AG09309 (cell line): ENCODE measurements at regions not wholly inside any gene's neighbourhood (a gene's known extent, or its start where the extent isn't known, plus 50 kb on each side); places are given as distances from the start of the nearest gene placed in this dataset.
"Not testable (repeated sequence)": the region's sequence is repeated elsewhere in the genome, so short reads cannot be mapped to it uniquely, and the experiment has no call there.

ENCODE experiments used
- DNase-seq: peaks from one replicate; pipeline ENCODE4 v3.0.0-alpha.2; 2010; ENCODE audit warnings: low read depth
- H3K4me3 ChIP-seq: 2 replicates; pipeline ENCODE4 v1.5.1; 2011; ENCODE audit warnings: mild to moderate bottlenecking, low read depth, low read length, moderate library complexity; ENCODE audit not compliant: control insufficient read depth
- CTCF ChIP-seq: IDR thresholded peaks from 2 replicates; pipeline ENCODE4 v1.5.1; 2011; ENCODE audit warnings: mild to moderate bottlenecking, low read depth, low read length, inconsistent platforms; ENCODE audit not compliant: insufficient read depth, control insufficient read depth; ENCODE audit errors: missing control alignments

GRCh38 chr6:159521962-159522361 is 171.1 kb downstream of the SOD2 start:
- no peak for TF ChIP-seq CTCF
- no peak for DNase-seq
- no peak overlapping the region for H3K4me3 ChIP-seq

GRCh38 chr6:159520002-159520401 is 173.0 kb downstream of the SOD2 start:
- no peak for DNase-seq
- TF ChIP-seq CTCF = no peak
- H3K4me3 ChIP-seq = no peak overlapping the region

- DNase-seq, H3K4me3 ChIP-seq: not testable (repeated sequence)
These were observed 177.2 kb downstream of the SOD2 start for GRCh38 chr6:159515811-159516210.

- no peak for DNase-seq
- H3K4me3 ChIP-seq = no peak overlapping the region
- TF ChIP-seq CTCF = no peak
These were observed 179.1 kb downstream of the SOD2 start for GRCh38 chr6:159513914-159514313.

- TF ChIP-seq CTCF = no peak
- H3K4me3 ChIP-seq = no peak overlapping the region
- no peak for DNase-seq
These were observed 179.8 kb downstream of the SOD2 start for GRCh38 chr6:159513074-159513720.

- H3K4me3 ChIP-seq = no peak overlapping the region
- TF ChIP-seq CTCF = no peak
- no peak for DNase-seq
These were observed 180.5 kb downstream of the SOD2 start for GRCh38 chr6:159512571-159512970.

GRCh38 chr6:159512104-159512503 is 180.9 kb downstream of the SOD2 start:
- no peak for TF ChIP-seq CTCF
- H3K4me3 ChIP-seq = no peak overlapping the region
- DNase-seq = no peak
